Ectodermal cell (in vitro differentiated cells): ENCODE measurements at regions not wholly inside any gene's neighbourhood (a gene's known extent, or its start where the extent isn't known, plus 50 kb on each side); places are given as distances from the start of the nearest gene placed in this dataset.
"Not testable (repeated sequence)": the region's sequence is repeated elsewhere in the genome, so short reads cannot be mapped to it uniquely, and the experiment has no call there.

ENCODE experiments used
- H3K27ac ChIP-seq: 2 replicates; pipeline ENCODE4 v1.7.0; 2013; ENCODE audit warnings: mild to moderate bottlenecking, low read depth, low read length; ENCODE audit not compliant: insufficient read depth, poor library complexity, severe bottlenecking
- H3K27me3 ChIP-seq: 2 replicates; pipeline ENCODE4 v1.7.0; 2013; ENCODE audit warnings: mild to moderate bottlenecking, low read length; ENCODE audit not compliant: insufficient read depth, control insufficient read depth, poor library complexity, severe bottlenecking
- H3K36me3 ChIP-seq: one replicate; pipeline ENCODE4 v1.7.0; 2013; ENCODE audit warnings: low read length; ENCODE audit not compliant: control insufficient read depth, insufficient read depth
- H3K4me1 ChIP-seq: one replicate; pipeline ENCODE4 v1.7.0; 2013; ENCODE audit warnings: low read length; ENCODE audit not compliant: control insufficient read depth, insufficient read depth
- H3K4me3 ChIP-seq: 2 replicates; pipeline ENCODE4 v1.7.0; 2013; ENCODE audit warnings: low read depth, low read length, control low read depth; ENCODE audit not compliant: insufficient read depth
- H3K9me3 ChIP-seq: 2 replicates; pipeline ENCODE4 v1.7.0; 2013; ENCODE audit warnings: mild to moderate bottlenecking, low read length, moderate library complexity; ENCODE audit not compliant: control insufficient read depth
- WGBS, 2 experiments: methylation state at CpG; one replicate each; pipeline ENCODE4 v1.1.7; 2013; ENCODE audit warnings: missing lambda C conversion rate in 2 of 2; 5-methylcytosine and 5-hydroxymethylcytosine counted together

GRCh38 chr15:20348291-20348899, 193.2 kb downstream of the GOLGA6L6 start:
- peaks cover 52% of the 10 kb centered on the region for H3K9me3 ChIP-seq

GRCh38 chr15:20346082-20346805, 195.4 kb downstream of the GOLGA6L6 start:
- WGBS, 2 experiments = 42 to 44% methylated on average over 4 of the region's 4 CpGs
- H3K9me3 ChIP-seq = peaks cover 48% of the 10 kb centered on the region
- H3K4me1 ChIP-seq = no peaks in the 10 kb centered on the region
- no peaks in the 10 kb centered on the region for H3K36me3 ChIP-seq
- H3K27ac ChIP-seq = no peak overlapping the region
- H3K4me3 ChIP-seq = no peak overlapping the region
- no peaks in the 10 kb centered on the region for H3K27me3 ChIP-seq

More at GRCh38 chr15:20348291-20348899, 193.2 kb downstream of the GOLGA6L6 start:
- Histone ChIP-seq H3K4me3 (no peak overlapping the region), H3K27ac (no peak overlapping the region), H3K36me3 (no peaks in the 10 kb centered on the region), H3K4me1 (no peaks in the 10 kb centered on the region), H3K27me3 (no peaks in the 10 kb centered on the region)
- 81 to 83% methylated on average over 13 of the region's 13 CpGs for WGBS, 2 experiments

- H3K9me3 ChIP-seq = peaks cover 51% of the 10 kb centered on the region
- H3K27me3 ChIP-seq = no peaks in the 10 kb centered on the region
- H3K4me1 ChIP-seq = no peaks in the 10 kb centered on the region
- H3K4me3 ChIP-seq = no peak overlapping the region
- 69 to 80% methylated on average over 6 to 7 of the region's 7 CpGs for WGBS, 2 experiments
- no peak overlapping the region for H3K27ac ChIP-seq
- no peaks in the 10 kb centered on the region for H3K36me3 ChIP-seq
Observed at GRCh38 chr15:20345401-20345958, 196.1 kb downstream of the GOLGA6L6 start.

GRCh38 chr15:20344601-20345400, 196.8 kb downstream of the GOLGA6L6 start:
- Histone ChIP-seq H3K4me3 (no peak overlapping the region), H3K36me3 (no peaks in the 10 kb centered on the region), H3K9me3 (peaks cover 56% of the 10 kb centered on the region), H3K4me1 (no peaks in the 10 kb centered on the region), H3K27me3 (no peaks in the 10 kb centered on the region), H3K27ac (no peak overlapping the region)
- WGBS, 2 experiments = 75 to 76% methylated on average over 12 of the region's 12 CpGs

GRCh38 chr15:20343395-20344211, 198.0 kb downstream of the GOLGA6L6 start:
- not testable (repeated sequence) for H3K36me3 ChIP-seq, H3K27me3 ChIP-seq, H3K4me3 ChIP-seq, H3K27ac ChIP-seq, H3K4me1 ChIP-seq
- WGBS, 2 experiments = 79 to 80% methylated on average over 10 of the region's 10 CpGs
- H3K9me3 ChIP-seq = peaks cover 45% of the 10 kb centered on the region

GRCh38 chr15:20342601-20343394, 198.8 kb downstream of the GOLGA6L6 start:
- not testable (repeated sequence) for H3K27ac ChIP-seq, H3K4me3 ChIP-seq, H3K4me1 ChIP-seq, H3K36me3 ChIP-seq, H3K27me3 ChIP-seq
- peaks cover 39% of the 10 kb centered on the region for H3K9me3 ChIP-seq
- WGBS, 2 experiments = 62 to 68% methylated on average over 4 of the region's 4 CpGs

- H3K4me1 ChIP-seq = no peaks in the 10 kb centered on the region
- no peaks in the 10 kb centered on the region for H3K27me3 ChIP-seq
- peaks cover 35% of the 10 kb centered on the region for H3K9me3 ChIP-seq
- no peak overlapping the region for H3K4me3 ChIP-seq
- no peaks in the 10 kb centered on the region for H3K36me3 ChIP-seq
- WGBS, 2 experiments = 66 to 67% methylated on average over 5 of the region's 5 CpGs
- no peak overlapping the region for H3K27ac ChIP-seq
Observed at GRCh38 chr15:20341901-20342600, 199.5 kb downstream of the GOLGA6L6 start.

GRCh38 chr15:20340931-20341661, 200.5 kb downstream of the GOLGA6L6 start:
- peaks cover 30% of the 10 kb centered on the region for H3K9me3 ChIP-seq
- no peak overlapping the region for H3K4me3 ChIP-seq
- H3K27me3 ChIP-seq = no peaks in the 10 kb centered on the region
- H3K36me3 ChIP-seq = no peaks in the 10 kb centered on the region
- H3K4me1 ChIP-seq = no peaks in the 10 kb centered on the region
- WGBS, 2 experiments = 70% methylated on average over 7 of the region's 7 CpGs
- H3K27ac ChIP-seq = no peak overlapping the region
